ENCODE measurements at regions not wholly inside any gene's neighbourhood (a gene's known extent, or its start where the extent isn't known, plus 50 kb on each side); places are given as distances from the start of the nearest gene placed in this dataset.

- ChIA-PET CTCF (no interaction called here), POLR2A (no interaction called here)
- no peak overlapping the region for H3K4me3 ChIP-seq (ENCODE audit: low read depth in 2 of 2, low read length in 1 of 2)
Measured at GRCh38 chr2:152813351-152813750, 94.9 kb downstream of the ARL6IP6 start.

More at GRCh38 chr2:152813351-152813750, 94.9 kb downstream of the ARL6IP6 start:
- Histone ChIP-seq H3K9ac (no peak overlapping the region), H3K27ac (ENCODE audit: low read depth in 2 of 2, low read length in 1 of 2) (no peak overlapping the region), H3K9me3 (peaks cover 6% of the 10 kb centered on the region; the same call in 1 of the 2 replicates), H3F3A (replicated peaks; ENCODE audit: insufficient read depth) (no peaks in the 10 kb centered on the region), H4K20me1 (ENCODE audit: insufficient read depth) (no peaks in the 10 kb centered on the region), H3K4me2 (no peak overlapping the region), H3K27me3 (ENCODE audit: insufficient read depth) (no peaks in the 10 kb centered on the region), H3K4me1 (ENCODE audit: control insufficient read depth in 1 of 2, insufficient read depth in 2 of 2, low read depth in 1 of 2, low read length in 1 of 2) (no peaks in the 10 kb centered on the region), H3K9me2 (no peaks in the 10 kb centered on the region), H3K36me3 (replicated peaks in 1 of 2; ENCODE audit: control insufficient read depth in 1 of 2, insufficient read depth in 2 of 2, low read length in 1 of 2) (no peaks in the 10 kb centered on the region), H2AFZ (ENCODE audit: low read depth) (no peak overlapping the region), H3K79me2 (ENCODE audit: insufficient read depth) (no peaks in the 10 kb centered on the region)
- no peak for DNase-seq
- TF ChIP-seq FOXJ3 (CRISPR knock-in tag; IDR thresholded peaks at IDR 0.05) (no peak), SMC3 (IDR thresholded peaks at IDR 0.05; ENCODE audit: low read depth, low read length) (no peak), POLR2AphosphoS5 (IDR thresholded peaks at IDR 0.05; ENCODE audit: low read depth, low read length) (no peak), EZH2phosphoT487 (IDR thresholded peaks at IDR 0.05; ENCODE audit: borderline replicate concordance, low read depth) (no peak), USF1 (IDR thresholded peaks at IDR 0.05; ENCODE audit: borderline replicate concordance, low read depth) (no peak), GABPA (IDR thresholded peaks at IDR 0.05; ENCODE audit: low read depth) (no peak), RAD21 (IDR thresholded peaks at IDR 0.05; ENCODE audit: low read length) (no peak), IRF3 (IDR thresholded peaks at IDR 0.05; ENCODE audit: low read depth, low read length) (no peak), TEAD4 (IDR thresholded peaks at IDR 0.05; ENCODE audit: borderline replicate concordance, insufficient read depth) (no peak), RCOR1 (IDR thresholded peaks at IDR 0.05; ENCODE audit: low read length) (no peak), JUND (IDR thresholded peaks at IDR 0.05) (no peak), RFX5 (IDR thresholded peaks at IDR 0.05; ENCODE audit: low read length) (no peak), NRF1 (IDR thresholded peaks at IDR 0.05; ENCODE audit: low read depth, low read length) (no peak), GATA2 (CRISPR knock-in tag; IDR thresholded peaks at IDR 0.05) (no peak), CTCF (IDR thresholded peaks at IDR 0.05) (no peak), ZBTB33 (IDR thresholded peaks at IDR 0.05; ENCODE audit: borderline replicate concordance, low read depth) (no peak), EP300 (IDR thresholded peaks at IDR 0.05; ENCODE audit: borderline replicate concordance in 1 of 2, low read depth in 1 of 2, low read length in 1 of 2) (no peak), RXRA (IDR thresholded peaks at IDR 0.05; ENCODE audit: borderline replicate concordance, low read depth) (no peak)

Small RNA genes in the stretch of these regions (small RNA-seq; reads per million reads assigned to genes)
- gene AC009969.1 (0 to 1.0 (median 0) reads per million in 7 experiments), gene AC079150.2 (0 reads per million in 7 experiments)
